Activated effector memory CD4-positive, alpha-beta T cell treated with Interleukin-2 at 50 U/mL for 16 hours (primary cell): ENCODE measurements at regions not wholly inside any gene's neighbourhood (a gene's known extent, or its start where the extent isn't known, plus 50 kb on each side); places are given as distances from the start of the nearest gene placed in this dataset.
A peak's percentile ranks its signal among the peaks of the same experiment; 100 is the strongest.

Experiments used
- DNase-seq: peaks from one replicate; pipeline ENCODE4 v3.0.0-alpha.2; 2020

DNA sequence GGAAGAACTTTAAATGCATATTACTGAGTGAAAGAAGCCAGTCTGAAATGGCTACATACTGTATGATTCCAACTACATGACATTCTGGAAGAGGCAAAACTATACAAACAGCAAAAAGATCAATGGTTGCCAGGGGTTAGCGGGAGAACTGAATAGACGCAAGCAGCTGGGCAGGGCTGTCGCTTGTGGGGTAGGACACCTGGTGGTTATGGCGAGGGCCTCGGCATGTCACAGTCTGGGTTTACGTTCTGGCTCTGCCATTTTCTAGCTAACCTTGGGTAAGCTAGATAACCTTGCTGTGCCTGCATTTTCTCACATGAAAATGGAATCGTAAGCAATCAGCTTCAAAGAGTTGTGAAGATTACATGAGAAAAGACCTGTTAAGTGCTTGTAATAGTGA is 55.2 kb upstream of the SYT13 start:
- DNase-seq: no peak

DNA sequence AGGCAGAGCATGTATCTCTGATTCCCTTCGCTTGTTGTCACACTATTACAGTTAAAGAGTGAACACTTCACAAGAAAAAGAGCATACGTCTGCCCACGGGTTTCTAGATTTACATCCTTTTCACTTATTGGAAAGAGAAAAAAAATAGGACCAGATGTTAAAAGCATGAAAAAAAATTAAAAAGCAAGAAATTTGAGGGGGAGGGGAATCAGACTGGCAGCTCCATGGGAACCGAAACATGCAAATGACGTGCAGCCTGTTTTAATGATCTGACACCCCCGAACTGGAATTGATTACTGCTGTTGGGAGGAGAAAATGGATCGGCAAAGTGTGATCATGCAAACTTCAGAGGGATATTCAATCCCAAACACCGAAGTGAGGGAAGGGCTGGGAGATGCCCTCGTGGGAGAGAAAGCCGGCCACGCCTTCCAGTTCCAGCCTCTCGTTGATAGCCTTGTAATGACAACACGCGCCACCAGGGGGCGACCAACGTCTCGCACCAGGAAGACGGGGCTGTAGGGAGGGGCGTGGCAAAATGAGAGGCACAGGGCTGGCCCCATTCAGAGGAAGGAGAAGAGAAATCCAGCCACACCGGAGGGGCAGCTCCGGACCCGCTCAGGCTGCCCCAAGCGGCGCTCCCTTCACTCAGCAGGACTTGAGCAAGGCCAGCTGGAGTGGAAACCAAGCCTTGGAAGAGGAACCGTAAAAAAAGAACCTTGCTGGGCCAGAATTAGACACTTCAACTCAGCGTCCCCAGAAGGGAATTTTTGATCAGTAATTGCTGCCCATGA is 53.8 kb upstream of the SYT13 start:
- DNase-seq: peak; percentile 86

DNA sequence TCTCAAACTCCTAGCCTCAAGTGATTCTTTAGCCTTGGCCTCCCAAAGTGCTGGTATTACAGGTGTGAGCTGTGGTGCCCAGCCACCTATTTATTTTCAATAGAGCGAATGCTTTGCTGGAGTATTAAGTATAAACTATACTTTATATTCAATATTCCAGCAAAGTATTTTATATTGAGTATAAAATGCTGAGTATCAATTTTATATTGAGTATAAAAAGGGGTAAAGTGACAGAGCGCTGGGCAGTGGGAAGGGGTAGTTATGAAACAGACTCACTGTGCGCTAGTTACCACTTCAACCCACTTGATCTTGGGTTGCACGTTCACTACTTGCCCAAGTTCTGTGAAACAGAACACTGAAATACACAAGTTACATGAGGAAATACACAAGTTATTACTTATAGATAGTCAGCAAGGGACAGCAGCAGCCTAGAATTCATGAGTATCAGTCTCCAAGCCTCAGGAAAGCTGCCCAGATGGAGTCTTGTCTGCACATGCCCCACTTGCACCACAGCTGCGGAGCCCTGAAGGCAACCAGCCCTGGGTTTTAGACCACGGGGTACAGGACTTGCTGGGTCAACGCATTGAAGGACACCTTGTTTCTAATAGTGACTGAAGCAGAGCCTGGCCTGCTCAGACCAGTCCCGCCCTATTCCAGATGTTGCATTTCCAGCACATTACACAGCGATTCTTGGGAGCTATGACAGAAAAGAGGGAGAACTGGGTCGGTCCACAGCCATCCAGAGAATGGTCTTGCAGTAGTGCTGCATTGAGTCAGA is 51.6 kb upstream of the SYT13 start:
- DNase-seq: no peak

DNA sequence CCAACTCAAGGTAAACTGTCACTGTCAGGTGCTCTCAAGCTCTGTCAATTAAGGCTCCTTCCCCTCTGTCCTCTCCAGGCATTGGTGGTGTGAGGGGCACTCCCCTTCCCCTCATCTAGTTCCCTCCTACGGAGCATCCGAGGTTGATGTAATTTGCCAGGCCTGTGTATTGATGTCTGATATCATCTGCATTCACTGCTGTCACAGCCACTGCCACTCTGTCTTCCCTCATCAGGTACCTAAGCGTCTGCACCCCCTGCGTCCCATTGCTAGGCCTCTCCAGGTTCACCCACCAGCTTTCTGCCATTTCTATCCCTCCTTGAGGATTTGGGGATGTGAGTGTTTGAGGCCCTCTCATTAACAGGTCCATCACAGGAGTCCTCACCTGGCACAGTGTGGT is 50.0 kb upstream of the SYT13 start:
- no peak for DNase-seq
